SW 1271 (cell line): ENCODE measurements at regions not wholly inside any gene's neighbourhood (a gene's known extent, or its start where the extent isn't known, plus 50 kb on each side); places are given as distances from the start of the nearest gene placed in this dataset.

Experiments used
- DNase-seq, 2 experiments: peaks; one replicate each; lab custom pipeline; 2025; lab: John Stamatoyannopoulos, UW

DNA sequence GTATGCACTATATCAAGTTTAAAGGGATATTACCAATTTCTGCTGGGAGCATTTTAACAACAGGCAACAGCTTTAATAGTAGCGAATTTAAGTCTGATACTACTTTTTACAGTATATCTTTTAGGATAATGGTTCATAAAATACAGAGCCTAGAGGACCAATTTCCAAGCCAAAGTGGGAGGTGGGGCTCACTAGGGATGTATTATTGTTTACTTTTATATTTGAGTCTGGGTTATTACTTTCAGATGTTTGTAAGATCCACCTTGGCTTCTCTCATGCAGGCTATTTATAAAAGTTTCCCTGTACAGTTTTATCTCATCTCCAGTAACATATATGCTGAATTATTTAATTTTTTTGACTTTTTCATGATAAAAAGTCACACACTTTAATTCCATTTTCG is 242.0 kb downstream of the CMPK2 start:
- no peak for DNase-seq

GRCh38 chr2:6626401-6627012 is 239.2 kb downstream of the CMPK2 start:
- DNase-seq: no peak

DNA sequence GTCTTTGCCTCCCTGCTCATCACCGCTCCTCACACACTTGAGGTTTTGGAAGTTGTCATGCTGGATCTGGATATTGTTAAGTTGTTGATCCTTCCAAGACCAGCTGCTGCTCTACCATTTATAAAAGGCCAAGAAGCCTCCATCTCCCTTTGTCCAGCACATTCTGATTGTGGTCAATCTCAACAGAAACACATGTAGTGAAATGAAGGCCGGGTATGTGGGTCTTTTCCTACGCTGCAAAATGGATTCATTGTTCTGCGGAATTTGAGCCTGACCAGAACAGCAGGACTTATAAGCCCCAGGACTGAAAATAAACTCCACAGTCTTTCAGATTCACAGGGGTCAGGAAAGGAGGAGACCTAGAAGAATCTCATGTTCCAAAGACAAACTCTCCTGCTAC is 238.4 kb downstream of the CMPK2 start:
- no peak for DNase-seq

DNA sequence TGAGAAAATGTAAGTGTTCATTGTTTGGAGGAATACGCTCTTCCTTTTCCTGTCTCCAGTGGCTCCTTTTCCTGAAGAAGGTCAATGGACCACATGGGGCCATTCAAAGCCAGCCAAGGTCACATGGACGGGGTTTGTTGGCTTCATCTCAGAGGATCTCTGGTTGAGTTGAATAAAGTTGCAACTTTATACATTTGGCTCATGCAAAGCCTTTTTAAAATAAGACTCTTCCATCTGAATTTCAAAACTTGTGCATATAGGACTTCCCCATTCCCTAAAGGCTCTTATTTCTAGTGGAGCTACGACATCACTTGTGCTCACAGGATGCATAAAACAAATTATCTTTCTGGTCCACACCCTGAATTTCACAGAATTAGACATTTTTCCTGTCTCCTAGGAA is 235.5 kb downstream of the CMPK2 start:
- DNase-seq: no peak

DNA sequence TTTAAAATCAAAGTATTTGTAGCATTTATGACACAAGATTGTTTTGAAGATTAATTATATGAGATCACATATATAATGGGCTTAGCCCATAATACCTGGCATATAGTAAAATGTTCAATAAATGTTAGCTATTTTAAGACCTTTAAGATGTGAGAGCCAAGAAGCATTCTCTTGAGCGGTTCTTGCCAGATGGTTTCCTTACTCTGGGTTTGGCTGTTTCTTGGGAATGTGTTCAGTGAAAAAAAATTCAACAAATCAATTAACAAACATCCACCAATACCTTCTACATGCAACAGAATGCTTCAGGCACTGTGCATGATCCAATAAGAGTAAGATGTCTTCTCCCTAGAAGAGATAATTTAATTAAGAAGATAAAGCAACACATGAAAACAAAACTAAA is 230.4 kb downstream of the CMPK2 start:
- no peak for DNase-seq

GRCh38 chr2:6637330-6637729 is 228.4 kb downstream of the CMPK2 start:
- no peak for DNase-seq

DNA sequence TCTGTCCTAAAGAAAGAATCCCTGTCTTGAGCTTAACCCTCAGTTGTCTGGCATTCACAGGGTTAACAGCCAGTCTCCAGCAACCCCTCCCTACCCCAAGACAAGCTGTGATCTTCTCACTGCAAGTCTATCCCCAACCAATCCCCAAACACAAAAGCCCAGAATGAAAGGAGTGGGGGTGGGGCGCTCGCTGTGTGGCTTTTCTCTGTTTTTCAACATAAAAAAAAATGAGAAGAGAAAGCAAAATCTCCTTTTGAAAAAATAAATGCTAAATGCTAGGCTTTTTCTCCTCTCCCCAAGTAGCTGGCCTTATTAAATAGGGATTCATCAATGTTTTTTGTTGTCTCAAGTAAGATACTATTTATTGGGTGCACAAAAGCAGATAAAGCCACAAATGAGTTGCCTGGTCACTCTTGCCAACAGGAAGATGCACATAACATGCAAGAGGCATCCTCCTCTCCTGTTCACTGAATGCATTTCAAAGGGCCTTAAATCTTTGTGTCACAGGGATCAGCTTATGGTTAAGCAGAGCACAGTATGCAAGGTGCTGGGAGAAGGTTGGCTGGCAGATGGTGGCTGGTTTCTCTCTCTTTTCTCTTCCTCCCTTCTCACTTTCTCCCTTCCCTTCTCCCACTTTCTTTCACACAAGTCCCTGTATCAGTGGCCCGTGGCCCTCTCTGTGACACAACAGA is 225.6 kb downstream of the CMPK2 start:
- no peak for DNase-seq

DNA sequence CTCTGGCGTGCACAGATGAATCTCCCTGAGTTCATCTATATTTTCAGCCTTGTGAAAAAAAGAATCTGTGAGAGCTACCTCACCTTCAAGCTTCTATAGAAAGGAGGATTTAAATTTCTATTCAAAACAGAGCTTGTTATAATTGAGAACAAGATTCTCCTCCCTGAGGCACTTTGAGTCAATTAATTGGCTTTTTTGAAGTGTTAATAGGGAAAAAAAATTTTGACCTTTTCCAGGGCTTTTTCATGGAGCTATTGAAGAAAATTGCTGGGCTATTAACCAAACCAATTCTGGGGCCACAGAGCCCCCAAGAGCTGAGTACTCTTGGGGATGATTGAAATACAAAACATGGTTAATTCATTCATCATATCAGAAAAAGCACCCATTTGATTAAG is 225.1 kb downstream of the CMPK2 start:
- no peak for DNase-seq

GRCh38 chr2:6641956-6642355 is 223.8 kb downstream of the CMPK2 start:
- DNase-seq: no peak

GRCh38 chr2:6644261-6644660 is 221.4 kb downstream of the CMPK2 start:
- no peak for DNase-seq

- no peak for DNase-seq
Observed at GRCh38 chr2:6645004-6645403, 220.7 kb downstream of the CMPK2 start.

- DNase-seq: no peak
Observed at GRCh38 chr2:6645672-6646071, 220.0 kb downstream of the CMPK2 start.

DNA sequence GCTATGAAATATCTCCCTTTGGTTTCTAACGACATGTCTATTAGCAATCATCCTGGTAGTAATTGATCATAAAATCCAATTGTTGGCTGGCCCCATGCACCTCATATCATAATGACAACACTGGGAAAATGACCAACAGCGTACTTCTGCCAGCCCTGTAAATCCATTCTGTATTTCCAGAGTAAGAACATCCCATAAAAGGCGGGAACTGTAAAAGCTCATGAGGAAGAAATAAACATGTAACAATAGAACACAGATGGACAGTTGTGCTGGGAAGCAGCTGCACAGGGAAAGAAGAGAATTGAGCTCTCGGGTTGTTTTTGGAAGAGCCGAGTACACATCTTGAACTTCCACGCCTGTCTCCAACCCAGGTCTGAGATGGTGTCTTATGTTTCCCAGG is 218.7 kb downstream of the CMPK2 start:
- DNase-seq: no peak

DNA sequence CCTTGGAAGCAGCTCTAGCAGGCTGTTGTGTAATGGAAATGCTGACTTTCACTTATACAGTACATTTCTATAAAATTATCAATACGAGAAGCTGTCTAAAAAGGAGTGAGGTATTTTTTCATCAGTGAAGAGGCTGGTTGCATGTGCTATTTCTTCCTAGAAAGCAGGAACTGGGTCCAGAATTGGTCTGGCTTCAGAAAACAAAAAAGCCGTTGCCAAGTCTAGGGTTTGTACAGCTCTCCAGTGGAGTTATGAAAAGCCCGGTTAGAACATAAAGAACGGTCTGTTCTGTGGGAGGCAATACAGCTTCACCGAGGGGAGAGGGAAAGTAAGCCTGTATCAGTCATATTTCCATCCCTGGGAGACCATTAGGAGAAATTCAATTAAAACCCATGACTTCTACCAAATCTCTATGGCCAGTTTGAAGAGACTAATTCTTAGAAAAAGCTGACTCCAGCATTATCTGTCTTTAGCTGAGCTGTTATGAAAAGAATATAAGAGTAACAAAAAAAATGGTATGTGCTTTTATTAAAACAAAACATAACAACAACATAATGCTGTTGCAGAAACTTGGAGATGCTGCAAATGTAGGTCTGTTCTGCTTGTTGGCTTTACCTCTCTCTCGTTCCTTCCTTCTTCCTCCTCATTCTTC is 217.0 kb downstream of the CMPK2 start:
- DNase-seq: no peak

- DNase-seq: no peak
Observed at GRCh38 chr2:6650311-6650710, 215.4 kb downstream of the CMPK2 start.

GRCh38 chr2:6652251-6652650 is 213.5 kb downstream of the CMPK2 start:
- no peak for DNase-seq

DNA sequence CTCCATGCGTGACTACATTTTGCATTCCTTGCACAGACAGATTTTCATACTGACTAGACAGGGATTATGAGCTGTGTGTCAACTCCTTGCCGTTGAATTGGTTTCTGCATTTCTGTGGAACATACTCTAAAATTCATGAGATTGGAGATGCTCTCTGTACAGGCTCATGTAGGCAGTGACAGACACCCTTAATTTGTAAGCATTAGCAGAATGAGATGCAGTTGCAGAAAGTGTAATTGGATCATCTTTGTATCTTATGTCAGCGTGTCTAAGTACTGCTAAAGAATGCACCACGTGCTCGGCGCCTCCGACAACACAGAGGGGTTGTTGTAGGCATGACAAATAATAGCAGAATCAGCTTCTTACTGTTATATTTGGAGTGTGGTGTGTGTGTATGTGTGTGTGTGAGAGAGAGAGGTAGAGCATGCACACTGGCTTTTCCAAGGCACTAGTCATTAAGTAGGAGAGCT is 212.4 kb downstream of the CMPK2 start:
- no peak for DNase-seq

GRCh38 chr2:6654279-6654678 is 211.4 kb downstream of the CMPK2 start:
- DNase-seq: no peak

GRCh38 chr2:6656633-6657032 is 209.1 kb downstream of the CMPK2 start:
- no peak for DNase-seq

DNA sequence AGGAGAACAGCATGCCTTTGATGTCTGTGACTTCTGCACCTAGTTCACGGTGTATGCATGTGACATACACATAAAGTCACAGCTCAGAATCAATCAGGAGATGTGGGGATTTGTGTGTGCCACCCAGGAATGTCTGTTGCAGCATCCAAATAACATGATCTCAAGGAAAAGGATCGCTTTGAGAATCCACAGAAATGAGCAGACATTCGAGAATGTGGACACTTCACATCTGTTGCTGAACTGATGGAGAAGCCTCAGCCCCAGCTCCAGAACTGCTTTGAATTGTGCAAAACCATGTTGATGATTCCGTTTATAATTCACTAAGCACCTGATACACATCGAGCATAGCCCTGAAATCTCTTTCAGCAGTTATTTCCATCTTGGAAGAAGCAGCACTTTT is 208.6 kb downstream of the CMPK2 start:
- no peak for DNase-seq

DNA sequence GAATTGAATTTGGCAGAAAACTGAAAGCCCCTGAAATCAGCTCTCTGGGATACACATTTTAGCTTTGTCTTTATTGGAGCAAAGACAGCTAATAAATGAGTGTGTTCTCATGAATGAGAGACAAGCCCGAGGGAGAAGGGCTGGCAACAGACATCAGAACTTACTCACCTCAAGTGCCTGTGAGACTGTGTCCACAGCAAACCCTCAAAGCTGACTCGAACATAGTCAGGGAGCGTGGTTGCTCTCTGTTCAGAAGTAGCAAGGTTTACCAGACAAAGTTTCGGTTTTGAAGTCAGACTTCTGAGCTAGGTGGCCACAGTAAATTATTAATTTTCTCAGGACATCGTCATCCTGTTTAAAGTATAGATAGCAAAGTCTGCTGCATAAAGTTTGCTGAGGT is 207.9 kb downstream of the CMPK2 start:
- no peak for DNase-seq

- no peak for DNase-seq
Observed at GRCh38 chr2:6664332-6665061, 201.2 kb downstream of the CMPK2 start.
